ENCODE measurements at regions not wholly inside any gene's neighbourhood (a gene's known extent, or its start where the extent isn't known, plus 50 kb on each side); places are given as distances from the start of the nearest gene placed in this dataset.

- TF ChIP-seq CTCF (IDR thresholded peaks at IDR 0.05) (no peak), EP300 (IDR thresholded peaks at IDR 0.05) (peak in 1 of 2 donors; percentile 15), POLR2A (IDR thresholded peaks at IDR 0.05) (no peak)
Observed at GRCh38 chr1:56194701-56195300, 384.6 kb downstream of the PLPP3 start.

All from tibial nerve (tissue), 4 donors.